ENCODE measurements at regions not wholly inside any gene's neighbourhood (a gene's known extent, or its start where the extent isn't known, plus 50 kb on each side); places are given as distances from the start of the nearest gene placed in this dataset.

GRCh38 chr12:17097674-17098073 lies 491.7 kb upstream of the LMO3 start:
- TF ChIP-seq CTCF (IDR thresholded peaks at IDR 0.05) = no peak
- TF ChIP-seq POLR2A (IDR thresholded peaks at IDR 0.05) = no peak

Measured in uterus (tissue), 2 donors.